ENCODE measurements at regions not wholly inside any gene's neighbourhood (a gene's known extent, or its start where the extent isn't known, plus 50 kb on each side); places are given as distances from the start of the nearest gene placed in this dataset.

- Mint-ChIP-seq H3K36me3 (ENCODE audit: insufficient read depth in 1 of 3, low read depth in 3 of 3) (no peaks in the 10 kb centered on the region), H3K4me1 (peaks cover 9 to 15% of the 10 kb centered on the region in 2 experiments), H3K27ac (peak overlapping the region in 1 of 3 experiments; percentile 0; a peak in 1 of 7 replicates), H3K9me3 (peaks cover 0 to 4% of the 10 kb centered on the region in 2 experiments; a peak in 1 of 5 replicates), H3K4me3 (no peak overlapping the region; a peak in 1 of 5 replicates), H3K27me3 (ENCODE audit: low read depth) (peaks cover 13% of the 10 kb centered on the region)
- no peak overlapping the region for H3K27ac ChIP-seq (ENCODE audit: insufficient read length, low read depth, low read length)
- no peak overlapping the region for H2BK20ac ChIP-seq (ENCODE audit: low read depth, low read length, poor library complexity, severe bottlenecking)
- no peak overlapping the region for H3K4me2 ChIP-seq (ENCODE audit: insufficient read depth, insufficient read length, low read length)
- no CpG with 5 or more reads among the region's 14 CpGs for WGBS (ENCODE audit: extremely low coverage, insufficient read length, low lambda C conversion rate)
- no peak overlapping the region for H2BK5ac ChIP-seq (ENCODE audit: insufficient read length, low read length)
- no peak overlapping the region for H2BK15ac ChIP-seq (ENCODE audit: low read depth, low read length)
- no peak overlapping the region for H3T11ph ChIP-seq (ENCODE audit: low read length)
- H2BK120ac ChIP-seq (ENCODE audit: low read depth, low read length, poor library complexity, severe bottlenecking): no peak overlapping the region
- H3K79me1 ChIP-seq (ENCODE audit: insufficient read depth, low read depth, low read length, poor library complexity, severe bottlenecking): no peaks in the 10 kb centered on the region
- H4K91ac ChIP-seq (ENCODE audit: insufficient read length, low read depth, low read length): no peak overlapping the region
- H2AK5ac ChIP-seq (ENCODE audit: insufficient read length, low read length): no peak overlapping the region
- H3K14ac ChIP-seq (ENCODE audit: insufficient read depth, low read length): no peak overlapping the region
- no peaks in the 10 kb centered on the region for H3K27me3 ChIP-seq (ENCODE audit: insufficient read depth, low read length)
- no peak overlapping the region for H3K23ac ChIP-seq (ENCODE audit: insufficient read length, low read depth, low read length)
- H3K23me2 ChIP-seq (ENCODE audit: insufficient read length, low read depth, low read length, poor library complexity, severe bottlenecking): no peaks in the 10 kb centered on the region
- no peaks in the 10 kb centered on the region for H3K9me3 ChIP-seq (ENCODE audit: control insufficient read depth, low read depth, low read length)
- TF ChIP-seq CTCF (conservative IDR thresholded peaks at IDR 0.05): no peak
- no peak overlapping the region for H3K9ac ChIP-seq (ENCODE audit: extremely low read depth, insufficient read length, low read length)
- H3K56ac ChIP-seq (ENCODE audit: insufficient read length, low read depth, low read length): no peak overlapping the region
- no peak overlapping the region for H3K18ac ChIP-seq (ENCODE audit: insufficient read length, low read depth, low read length)
- H3K79me2 ChIP-seq (ENCODE audit: insufficient read depth, low read length): no peaks in the 10 kb centered on the region
- DNase-seq: no peak
- no peak overlapping the region for H4K8ac ChIP-seq (replicated peaks; ENCODE audit: insufficient read length, low read depth, low read length)
- peaks cover 3% of the 10 kb centered on the region; the same call in 1 of the 2 replicates for H3K4me1 ChIP-seq (ENCODE audit: insufficient read depth, low read length)
- no peak overlapping the region for H2BK12ac ChIP-seq (ENCODE audit: insufficient read length, low read depth, low read length)
- H4K20me1 ChIP-seq (ENCODE audit: control insufficient read depth, insufficient read depth, insufficient read length): no peaks in the 10 kb centered on the region
- no peak overlapping the region for H4K5ac ChIP-seq (ENCODE audit: insufficient read length, low read depth, low read length)
- H3K4ac ChIP-seq (ENCODE audit: low read depth, low read length): no peak overlapping the region
- no peak overlapping the region for H2AFZ ChIP-seq (ENCODE audit: low read length)
These were observed 394.1 kb downstream of the MN1 start for GRCh38 chr22:27407369-27407985.
